HG03558 (cell line): ENCODE measurements at regions not wholly inside any gene's neighbourhood (a gene's known extent, or its start where the extent isn't known, plus 50 kb on each side); places are given as distances from the start of the nearest gene placed in this dataset.
"Not testable (repeated sequence)": the region's sequence is repeated elsewhere in the genome, so short reads cannot be mapped to it uniquely, and the experiment has no call there.

Experiments used
- ATAC-seq: cut with Tn5 transposase; IDR thresholded peaks from one replicate; pipeline ENCODE4 v1.9.1; 2021; ENCODE audit warnings: moderate number of reproducible peaks; ENCODE audit not compliant: unreplicated experiment; ENCODE audit errors: extremely low read depth

GRCh38 chr22:48757581-48757980 lies 1070.1 kb downstream of the BRD1 start:
- no peak for ATAC-seq

GRCh38 chr22:48757135-48757534 lies 1070.5 kb downstream of the BRD1 start:
- ATAC-seq: not testable (repeated sequence)

GRCh38 chr22:48756146-48757111 lies 1071.2 kb downstream of the BRD1 start:
- no peak for ATAC-seq

GRCh38 chr22:48755059-48755949 lies 1072.4 kb downstream of the BRD1 start:
- ATAC-seq: no peak

GRCh38 chr22:48754611-48755058 lies 1073.0 kb downstream of the BRD1 start:
- no peak for ATAC-seq

GRCh38 chr22:48753752-48754517 lies 1073.7 kb downstream of the BRD1 start:
- no peak for ATAC-seq

GRCh38 chr22:48753381-48753730 lies 1074.3 kb downstream of the BRD1 start:
- ATAC-seq: no peak

- no peak for ATAC-seq
Observed at GRCh38 chr22:48752451-48753380, 1075.0 kb downstream of the BRD1 start.

- ATAC-seq: no peak
Observed at GRCh38 chr22:48751539-48752437, 1075.9 kb downstream of the BRD1 start.

GRCh38 chr22:48750826-48751440 lies 1076.7 kb downstream of the BRD1 start:
- ATAC-seq: no peak

- no peak for ATAC-seq
Observed at GRCh38 chr22:48750282-48750681, 1077.4 kb downstream of the BRD1 start.

- no peak for ATAC-seq
Observed at GRCh38 chr22:48749555-48750227, 1078.0 kb downstream of the BRD1 start.

- no peak for ATAC-seq
Observed at GRCh38 chr22:48748860-48749554, 1078.7 kb downstream of the BRD1 start.

GRCh38 chr22:48748113-48748859 lies 1079.4 kb downstream of the BRD1 start:
- no peak for ATAC-seq

- ATAC-seq: no peak
Observed at GRCh38 chr22:48746789-48747425, 1080.8 kb downstream of the BRD1 start.
